RWPE2 (cell line): ENCODE measurements at regions not wholly inside any gene's neighbourhood (a gene's known extent, or its start where the extent isn't known, plus 50 kb on each side); places are given as distances from the start of the nearest gene placed in this dataset.

Experiments
- ATAC-seq: fragments of 200-7000 bp; cut with Tn5 transposase; 3 replicates; pipeline ENCODE4 v1.9.1; 2021; ENCODE audit warnings: low read depth
- DNase-seq: peaks from one replicate; pipeline ENCODE4 v3.0.0-alpha.2; 2020; ENCODE audit warnings: low spot score
- H3K27ac ChIP-seq: fragments of 450-650 bp; 2 replicates; pipeline ENCODE4 v1.5.1; 2017; ENCODE audit warnings: mild to moderate bottlenecking; ENCODE audit not compliant: poor library complexity, severe bottlenecking
- H3K27me3 ChIP-seq: fragments of 250-450 bp; sonication (Bioruptor Pico); 2 replicates; pipeline ENCODE4 v1.5.1; 2021; ENCODE audit warnings: mild to moderate bottlenecking, moderate library complexity; ENCODE audit not compliant: insufficient read depth, poor library complexity, severe bottlenecking
- H3K36me3 ChIP-seq: fragments of 250-450 bp; sonication (Bioruptor Pico); 2 replicates; pipeline ENCODE4 v1.5.1; 2020; ENCODE audit warnings: low read depth, mild to moderate bottlenecking, moderate library complexity
- H3K4me1 ChIP-seq: fragments of 250-450 bp; sonication (Bioruptor Pico); 2 replicates; pipeline ENCODE4 v1.5.1; 2021; ENCODE audit warnings: mild to moderate bottlenecking, moderate library complexity; ENCODE audit not compliant: insufficient read depth, poor library complexity, severe bottlenecking
- H3K4me3 ChIP-seq: fragments of 250-450 bp; sonication (Bioruptor Pico); 2 replicates; pipeline ENCODE4 v1.5.1; 2021; ENCODE audit warnings: mild to moderate bottlenecking, moderate library complexity; ENCODE audit not compliant: severe bottlenecking
- H3K9me3 ChIP-seq: fragments of 250-450 bp; sonication (Bioruptor Pico); 2 replicates; pipeline ENCODE4 v1.5.1; 2021; ENCODE audit warnings: mild to moderate bottlenecking, moderate library complexity; ENCODE audit not compliant: severe bottlenecking
- CTCF ChIP-seq: fragments of 450-650 bp; IDR thresholded peaks from one replicate; pipeline ENCODE4 v1.5.1; 2017; ENCODE audit warnings: mild to moderate bottlenecking, moderate library complexity; ENCODE audit not compliant: poor library complexity, severe bottlenecking

GRCh38 chr6:98485593-98485992 is 348.8 kb upstream of the POU3F2 start:
- no peak overlapping the region for H3K27ac ChIP-seq
- H3K4me1 ChIP-seq: no peaks in the 10 kb centered on the region
- H3K36me3 ChIP-seq: no peaks in the 10 kb centered on the region
- H3K27me3 ChIP-seq: peaks cover 15% of the 10 kb centered on the region
- DNase-seq (no peak), ATAC-seq (no peak)
- no peaks in the 10 kb centered on the region for H3K9me3 ChIP-seq
- no peak overlapping the region for H3K4me3 ChIP-seq
- no peak for TF ChIP-seq CTCF

DNA sequence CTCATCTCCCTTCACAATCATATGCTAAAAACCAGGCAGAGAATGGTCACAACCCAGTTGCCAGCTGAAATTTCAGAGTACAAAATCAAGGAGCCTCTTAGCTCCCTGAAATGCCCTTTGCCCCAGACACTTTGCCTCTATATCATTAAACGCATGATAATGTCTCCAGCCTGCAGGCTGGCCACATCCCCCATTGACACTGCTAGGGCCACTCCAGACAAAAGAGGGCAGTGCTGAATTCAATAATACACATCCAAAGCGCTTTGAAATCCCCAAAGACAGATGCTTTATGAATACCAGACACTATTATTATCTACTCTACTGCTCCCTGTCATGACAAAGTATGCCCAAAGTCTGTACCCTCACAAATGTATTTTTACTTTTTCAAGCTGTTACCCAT is 348.3 kb upstream of the POU3F2 start:
- H3K4me1 ChIP-seq: no peaks in the 10 kb centered on the region

GRCh38 chr6:98487612-98488011 is 346.8 kb upstream of the POU3F2 start:
- H3K9me3 ChIP-seq: no peaks in the 10 kb centered on the region
- H3K4me1 ChIP-seq: no peaks in the 10 kb centered on the region
- peaks cover 15% of the 10 kb centered on the region for H3K27me3 ChIP-seq
- ATAC-seq (no peak), DNase-seq (no peak)
- no peak overlapping the region for H3K27ac ChIP-seq
- no peak overlapping the region for H3K4me3 ChIP-seq
- no peaks in the 10 kb centered on the region for H3K36me3 ChIP-seq
- no peak for TF ChIP-seq CTCF

More for the DNA sequence above, 348.3 kb upstream of the POU3F2 start:
- no peak for ATAC-seq
- Histone ChIP-seq H3K9me3 (no peaks in the 10 kb centered on the region), H3K36me3 (no peaks in the 10 kb centered on the region), H3K4me3 (no peak overlapping the region), H3K27me3 (peaks cover 15% of the 10 kb centered on the region), H3K27ac (no peak overlapping the region)
- TF ChIP-seq CTCF: no peak
- no peak for DNase-seq

DNA sequence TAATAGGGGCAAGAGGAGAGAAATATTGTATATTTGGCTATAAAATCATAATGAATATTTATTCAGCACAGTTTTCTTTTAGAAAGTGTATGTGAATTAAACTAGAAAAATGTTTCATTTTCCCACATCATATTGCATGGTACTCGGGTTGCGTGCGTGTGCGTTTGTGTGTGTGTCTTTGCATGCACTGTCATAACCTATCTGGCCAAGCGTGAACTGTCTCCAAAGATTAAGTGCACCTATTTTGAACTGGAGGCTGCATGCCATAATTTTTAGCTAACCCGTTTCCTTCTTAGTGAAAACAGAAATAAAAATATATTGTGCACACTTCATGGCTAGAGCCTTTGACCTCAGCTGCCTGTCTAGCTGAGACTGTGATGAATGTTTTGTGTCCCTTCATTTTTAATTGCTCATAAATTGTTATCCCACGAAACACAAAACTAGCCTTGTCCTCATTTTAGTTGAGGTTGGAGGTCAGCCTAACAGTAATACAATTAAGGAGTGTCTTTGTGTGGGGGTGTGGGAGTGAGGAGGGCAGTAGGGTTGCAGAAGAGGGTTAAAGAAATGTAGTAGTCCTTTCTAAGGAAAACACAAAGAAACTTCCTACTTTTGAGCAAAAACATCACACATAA is 336.1 kb upstream of the POU3F2 start:
- no peaks in the 10 kb centered on the region for H3K36me3 ChIP-seq
- DNase-seq: no peak
- H3K4me1 ChIP-seq: no peaks in the 10 kb centered on the region
- H3K27me3 ChIP-seq: no peaks in the 10 kb centered on the region
- H3K27ac ChIP-seq: no peak overlapping the region
- TF ChIP-seq CTCF: no peak
- ATAC-seq: no peak
- no peak overlapping the region for H3K4me3 ChIP-seq
- no peaks in the 10 kb centered on the region for H3K9me3 ChIP-seq

- no peak overlapping the region for H3K27ac ChIP-seq
- no peak overlapping the region for H3K4me3 ChIP-seq
- no peaks in the 10 kb centered on the region for H3K9me3 ChIP-seq
- no peaks in the 10 kb centered on the region for H3K36me3 ChIP-seq
- no peak for DNase-seq
- no peaks in the 10 kb centered on the region for H3K4me1 ChIP-seq
- TF ChIP-seq CTCF: no peak
- no peak for ATAC-seq
- no peaks in the 10 kb centered on the region for H3K27me3 ChIP-seq
These were observed 335.5 kb upstream of the POU3F2 start for GRCh38 chr6:98498866-98499265.
